ENCODE measurements at regions not wholly inside any gene's neighbourhood (a gene's known extent, or its start where the extent isn't known, plus 50 kb on each side); places are given as distances from the start of the nearest gene placed in this dataset.

DNA sequence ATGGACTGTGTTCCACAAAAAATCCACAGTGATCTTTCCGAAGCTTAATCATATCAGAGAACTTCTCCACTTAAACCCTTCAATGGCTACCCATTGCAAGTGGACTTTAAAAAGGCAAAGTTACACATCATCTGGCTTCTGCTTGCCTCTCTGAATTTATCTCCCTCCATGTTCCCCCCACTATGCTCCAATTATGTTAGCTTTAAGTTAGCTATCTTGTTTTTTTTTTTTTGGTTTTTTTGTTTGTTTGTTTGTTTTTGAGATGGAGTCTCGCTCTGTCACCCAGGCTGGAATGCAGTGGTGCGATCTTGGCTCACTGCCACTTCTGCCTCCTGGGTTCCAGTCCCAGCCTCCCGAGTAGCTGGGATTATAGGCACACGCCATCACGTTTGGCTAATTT is 166.4 kb upstream of the ADGRL2 start:
- intact Hi-C loops (cut with DNase I) = no loop called here
- WGBS (ENCODE audit: insufficient coverage, low coverage, low lambda C conversion rate, missing lambda C conversion rate) = 94% methylated on average over 6 of the region's 6 CpGs
- no peak for ATAC-seq

DNA sequence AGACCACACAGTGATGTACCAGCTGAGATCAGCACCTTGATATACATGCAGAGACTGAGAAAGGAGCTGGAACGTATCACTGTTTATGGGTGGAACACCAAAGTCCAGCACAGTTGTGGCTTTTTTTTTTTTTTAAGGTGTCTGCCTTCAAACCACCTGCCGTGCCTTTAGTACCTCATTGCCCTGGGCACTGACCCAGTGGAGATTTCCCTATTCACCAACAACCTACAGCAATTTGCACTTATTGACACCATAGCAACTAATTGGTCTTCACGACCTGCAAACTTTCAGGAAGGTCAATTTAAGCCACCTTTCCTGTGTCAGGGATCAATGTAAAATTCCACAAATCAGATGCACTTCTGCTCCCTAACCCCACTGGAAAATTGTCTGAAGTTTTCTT is 181.6 kb upstream of the ADGRL2 start:
- intact Hi-C loops (cut with DNase I) = no loop called here
- 30% methylated on average over 3 of the region's 3 CpGs for WGBS (ENCODE audit: insufficient coverage, low coverage, low lambda C conversion rate, missing lambda C conversion rate)
- no peak overlapping the region for H3K27ac ChIP-seq
- DNase-seq (no peak), ATAC-seq (no peak)
- H3K36me3 ChIP-seq = no peaks in the 10 kb centered on the region
- H3K9me3 ChIP-seq = no peaks in the 10 kb centered on the region
- H3K27me3 ChIP-seq = no peaks in the 10 kb centered on the region
- H3K4me3 ChIP-seq = no peak overlapping the region
- H3K4me1 ChIP-seq = no peaks in the 10 kb centered on the region
- TF ChIP-seq POLR2A (IDR thresholded peaks at IDR 0.05) = no peak
- TF ChIP-seq, protein P1, sequence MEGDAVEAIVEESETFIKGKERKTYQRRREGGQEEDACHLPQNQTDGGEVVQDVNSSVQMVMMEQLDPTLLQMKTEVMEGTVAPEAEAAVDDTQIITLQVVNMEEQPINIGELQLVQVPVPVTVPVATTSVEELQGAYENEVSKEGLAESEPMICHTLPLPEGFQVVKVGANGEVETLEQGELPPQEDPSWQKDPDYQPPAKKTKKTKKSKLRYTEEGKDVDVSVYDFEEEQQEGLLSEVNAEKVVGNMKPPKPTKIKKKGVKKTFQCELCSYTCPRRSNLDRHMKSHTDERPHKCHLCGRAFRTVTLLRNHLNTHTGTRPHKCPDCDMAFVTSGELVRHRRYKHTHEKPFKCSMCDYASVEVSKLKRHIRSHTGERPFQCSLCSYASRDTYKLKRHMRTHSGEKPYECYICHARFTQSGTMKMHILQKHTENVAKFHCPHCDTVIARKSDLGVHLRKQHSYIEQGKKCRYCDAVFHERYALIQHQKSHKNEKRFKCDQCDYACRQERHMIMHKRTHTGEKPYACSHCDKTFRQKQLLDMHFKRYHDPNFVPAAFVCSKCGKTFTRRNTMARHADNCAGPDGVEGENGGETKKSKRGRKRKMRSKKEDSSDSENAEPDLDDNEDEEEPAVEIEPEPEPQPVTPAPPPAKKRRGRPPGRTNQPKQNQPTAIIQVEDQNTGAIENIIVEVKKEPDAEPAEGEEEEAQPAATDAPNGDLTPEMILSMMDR (IDR thresholded peaks at IDR 0.05) = no peak

More for the DNA sequence above, 166.4 kb upstream of the ADGRL2 start:
- no peak for DNase-seq
- H3K9me3 ChIP-seq = no peaks in the 10 kb centered on the region
- H3K4me3 ChIP-seq = no peak overlapping the region
- H3K27ac ChIP-seq = no peak overlapping the region
- no peaks in the 10 kb centered on the region for H3K27me3 ChIP-seq
- no peaks in the 10 kb centered on the region for H3K36me3 ChIP-seq
- TF ChIP-seq, protein P1 (IDR thresholded peaks at IDR 0.05) = no peak
- no peak for TF ChIP-seq POLR2A (IDR thresholded peaks at IDR 0.05)
- no peaks in the 10 kb centered on the region for H3K4me1 ChIP-seq

DNA sequence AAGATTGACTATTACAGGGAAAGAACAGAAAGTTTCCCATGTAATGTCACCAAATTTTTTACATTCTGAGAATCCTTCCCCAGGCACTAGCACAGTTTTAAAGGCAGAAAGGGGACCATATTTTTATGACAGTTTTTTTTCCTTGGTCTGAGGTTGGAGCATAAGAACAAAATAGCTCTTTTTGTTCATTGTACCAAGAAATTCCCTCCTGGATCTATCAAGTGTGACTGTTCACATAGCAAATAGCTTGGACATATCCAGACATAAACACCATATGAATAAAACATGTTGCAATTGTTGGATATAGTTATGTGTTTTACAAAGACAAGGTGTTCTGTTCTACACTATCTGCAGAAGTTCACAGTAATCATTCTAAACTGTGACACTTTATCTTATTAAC is 182.4 kb upstream of the ADGRL2 start:
- no peak overlapping the region for H3K4me3 ChIP-seq
- intact Hi-C loops (cut with DNase I) = no loop called here
- TF ChIP-seq POLR2A (IDR thresholded peaks at IDR 0.05) = no peak
- TF ChIP-seq, protein P1 (IDR thresholded peaks at IDR 0.05) = no peak
- no peaks in the 10 kb centered on the region for H3K9me3 ChIP-seq
- H3K27ac ChIP-seq = no peak overlapping the region
- no peaks in the 10 kb centered on the region for H3K4me1 ChIP-seq
- no peaks in the 10 kb centered on the region for H3K36me3 ChIP-seq
- H3K27me3 ChIP-seq = no peaks in the 10 kb centered on the region
- ATAC-seq = no peak
- no peak for DNase-seq

DNA sequence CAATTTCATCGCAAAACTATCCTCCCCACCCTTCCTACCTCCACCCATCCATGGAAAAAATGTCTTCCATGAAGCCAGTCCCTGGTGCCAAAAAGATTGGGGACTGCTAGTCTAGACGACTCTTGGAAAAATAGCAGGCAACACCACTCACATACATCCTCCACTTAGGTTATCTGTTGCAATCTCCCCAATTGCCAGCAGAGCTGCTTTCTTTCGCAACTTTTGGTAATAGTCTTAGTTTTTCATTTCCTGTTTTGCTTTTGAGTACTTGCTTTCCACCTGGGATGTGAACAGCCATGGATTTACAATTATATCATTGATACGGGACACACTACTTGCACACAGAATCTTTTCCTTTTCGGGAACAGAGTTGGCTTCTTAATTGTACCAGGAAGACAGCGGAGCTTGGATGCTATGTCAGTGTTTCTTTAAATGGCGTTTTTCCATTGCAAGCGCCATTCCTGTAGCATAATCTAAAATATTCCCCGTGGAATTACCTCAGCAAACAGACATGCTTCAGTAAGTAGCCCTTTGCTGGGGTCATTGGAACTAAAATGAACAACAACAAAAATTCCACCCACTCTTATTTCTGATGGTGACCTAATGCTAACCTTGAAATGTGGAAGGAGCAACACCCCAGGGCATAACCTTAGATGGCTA is 183.3 kb upstream of the ADGRL2 start:
- intact Hi-C loops (cut with DNase I) = no loop called here
- DNase-seq (no peak), ATAC-seq (no peak)
- no peak for TF ChIP-seq POLR2A (IDR thresholded peaks at IDR 0.05)
- Histone ChIP-seq H3K36me3 (no peaks in the 10 kb centered on the region), H3K4me3 (no peak overlapping the region), H3K4me1 (no peaks in the 10 kb centered on the region), H3K27me3 (no peaks in the 10 kb centered on the region), H3K27ac (no peak overlapping the region), H3K9me3 (no peaks in the 10 kb centered on the region)
- WGBS (ENCODE audit: insufficient coverage, low coverage, low lambda C conversion rate, missing lambda C conversion rate) = 69% methylated on average over 7 of the region's 9 CpGs

DNA sequence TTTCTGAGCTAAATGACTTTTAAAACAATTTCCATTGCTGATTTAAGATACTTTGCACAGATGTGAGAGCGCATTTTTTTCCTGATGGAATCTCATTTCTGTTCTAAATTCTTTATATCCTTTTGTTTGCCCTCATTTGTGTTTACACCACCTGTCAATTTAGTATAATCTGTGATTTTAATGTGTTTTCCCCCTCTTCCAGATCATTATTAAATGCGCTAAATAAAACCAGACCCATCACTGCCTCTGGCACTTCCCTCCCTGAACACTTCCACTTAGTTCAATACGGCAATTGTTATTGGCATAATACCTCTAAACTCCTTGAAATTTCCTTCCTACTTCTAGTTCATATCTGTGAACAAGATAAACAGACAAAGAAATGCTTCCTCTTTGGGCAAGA is 186.9 kb upstream of the ADGRL2 start:
- H3K4me3 ChIP-seq = no peak overlapping the region
- no peaks in the 10 kb centered on the region for H3K9me3 ChIP-seq
- intact Hi-C loops (cut with DNase I) = no loop called here
- no peak for TF ChIP-seq POLR2A (IDR thresholded peaks at IDR 0.05)
- TF ChIP-seq, protein P1 (IDR thresholded peaks at IDR 0.05) = no peak
- WGBS (ENCODE audit: insufficient coverage, low coverage, low lambda C conversion rate, missing lambda C conversion rate) = 75% methylated on average over 3 of the region's 3 CpGs
- H3K4me1 ChIP-seq = no peaks in the 10 kb centered on the region
- no peak overlapping the region for H3K27ac ChIP-seq
- ATAC-seq = no peak
- DNase-seq = no peak
- H3K27me3 ChIP-seq = no peaks in the 10 kb centered on the region
- H3K36me3 ChIP-seq = no peaks in the 10 kb centered on the region

All from right lobe of liver (tissue), 6 donors.